DND-41 (cell line): ENCODE measurements at regions not wholly inside any gene's neighbourhood (a gene's known extent, or its start where the extent isn't known, plus 50 kb on each side); places are given as distances from the start of the nearest gene placed in this dataset.

Experiments
- CTCF ChIP-seq: IDR thresholded peaks from 2 replicates; pipeline ENCODE4 v1.5.1; 2012; ENCODE audit warnings: borderline replicate concordance, low read length, moderate library complexity, mild to moderate bottlenecking; ENCODE audit not compliant: poor library complexity, severe bottlenecking; ENCODE audit errors: extremely low read depth
- EZH2 ChIP-seq: IDR thresholded peaks from 3 replicates; pipeline ENCODE4 v1.6.1; 2012; ENCODE audit warnings: borderline replicate concordance, low read depth, mild to moderate bottlenecking, moderate library complexity, low read length, inconsistent platforms; ENCODE audit not compliant: severe bottlenecking

- TF ChIP-seq CTCF (no peak), EZH2 (no peak)
These were observed 815.7 kb downstream of the NCAM2 start for GRCh38 chr21:21813934-21814333.
